Muscle of leg (tissue), 3 donors: ENCODE measurements at regions not wholly inside any gene's neighbourhood (a gene's known extent, or its start where the extent isn't known, plus 50 kb on each side); places are given as distances from the start of the nearest gene placed in this dataset.

Experiments
- DNase-seq: peaks from one replicate; pipeline ENCODE4 v3.0.0; 2013
- H3K27ac ChIP-seq: one replicate; pipeline ENCODE4 v1.5.1; 2013; ENCODE audit warnings: mild to moderate bottlenecking, low read length, control low read depth
- H3K27me3 ChIP-seq: one replicate; pipeline ENCODE4 v1.6.1; 2013; ENCODE audit warnings: low read length; ENCODE audit not compliant: control insufficient read depth, insufficient read depth
- H3K36me3 ChIP-seq: one replicate; pipeline ENCODE4 v1.6.1; 2013; ENCODE audit warnings: low read length; ENCODE audit not compliant: control insufficient read depth, insufficient read depth
- H3K4me1 ChIP-seq: one replicate; pipeline ENCODE4 v1.6.1; 2013; ENCODE audit warnings: low read length; ENCODE audit not compliant: control insufficient read depth, insufficient read depth
- H3K4me3 ChIP-seq: one replicate; pipeline ENCODE4 v1.5.1; 2013; ENCODE audit warnings: low read length, control low read depth
- H3K9me3 ChIP-seq: replicated peaks from 2 replicates; pipeline ENCODE4 v1.6.1; 2013; ENCODE audit warnings: low read depth, low read length; ENCODE audit not compliant: control insufficient read depth
- WGBS: methylation state at CpG from one replicate; pipeline ENCODE4 v1.1.5; 2013; ENCODE audit warnings: missing lambda C conversion rate; ENCODE audit not compliant: insufficient coverage; 5-methylcytosine and 5-hydroxymethylcytosine counted together

DNA sequence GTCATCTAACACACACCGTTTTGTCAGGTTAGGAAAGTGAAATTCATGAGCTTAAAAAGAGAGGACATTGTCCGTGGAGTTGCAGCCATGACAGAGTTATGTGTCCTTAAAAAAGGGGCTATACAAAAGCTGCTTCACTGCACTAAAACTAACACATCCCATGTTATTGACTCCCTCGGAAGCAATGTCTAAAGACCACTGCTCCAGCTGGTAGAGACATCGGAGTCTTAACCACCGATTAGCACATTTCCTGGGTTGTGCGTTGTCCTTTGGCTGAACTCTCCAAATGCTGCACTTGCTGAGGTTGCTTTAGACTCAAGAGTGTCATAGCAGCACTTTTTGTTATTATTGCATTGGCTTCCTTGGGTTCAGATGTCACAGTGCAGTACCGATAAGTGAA lies 128.3 kb upstream of the C9orf72 start:
- 4% methylated on average over 4 of the region's 7 CpGs for WGBS
- Histone ChIP-seq H3K27me3 (no peaks in the 10 kb centered on the region), H3K9me3 (no peaks in the 10 kb centered on the region), H3K4me1 (peaks cover 11% of the 10 kb centered on the region), H3K4me3 (no peak overlapping the region), H3K36me3 (no peaks in the 10 kb centered on the region), H3K27ac (peak overlapping the region; percentile 74)
- peak; percentile 95 for DNase-seq

- no CpG with 5 or more reads among the region's 2 CpGs for WGBS
- H3K9me3 ChIP-seq: no peaks in the 10 kb centered on the region
- DNase-seq: no peak
- no peaks in the 10 kb centered on the region for H3K36me3 ChIP-seq
- no peaks in the 10 kb centered on the region for H3K27me3 ChIP-seq
- H3K4me3 ChIP-seq: no peak overlapping the region
- H3K27ac ChIP-seq: no peak overlapping the region
- peaks cover 11% of the 10 kb centered on the region for H3K4me1 ChIP-seq
Observed at GRCh38 chr9:27703216-27703980, 130.1 kb upstream of the C9orf72 start.

DNA sequence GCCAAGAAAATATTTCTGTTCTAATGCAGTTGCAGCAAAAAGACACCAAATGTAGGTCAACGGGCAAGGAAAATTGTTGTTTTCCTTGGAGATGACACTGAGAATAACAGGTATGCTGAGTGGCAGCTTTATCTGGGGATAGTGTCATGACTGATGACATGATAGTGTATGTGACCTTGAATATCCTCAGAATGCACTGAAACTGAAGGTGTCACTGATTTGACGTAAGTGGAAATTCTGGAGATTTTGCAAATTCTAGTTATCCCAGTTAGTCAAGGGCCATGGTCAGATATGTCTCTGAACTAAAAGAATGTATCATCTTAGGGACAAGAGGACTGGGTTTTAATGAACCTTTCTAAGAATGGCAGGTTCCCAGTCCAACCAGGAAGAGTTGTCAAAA lies 138.0 kb upstream of the C9orf72 start:
- Histone ChIP-seq H3K4me3 (no peak overlapping the region), H3K9me3 (no peaks in the 10 kb centered on the region), H3K4me1 (no peaks in the 10 kb centered on the region), H3K27ac (no peak overlapping the region), H3K27me3 (no peaks in the 10 kb centered on the region), H3K36me3 (no peaks in the 10 kb centered on the region)
- DNase-seq: no peak
- 95% methylated on average over 2 of the region's 2 CpGs for WGBS

DNA sequence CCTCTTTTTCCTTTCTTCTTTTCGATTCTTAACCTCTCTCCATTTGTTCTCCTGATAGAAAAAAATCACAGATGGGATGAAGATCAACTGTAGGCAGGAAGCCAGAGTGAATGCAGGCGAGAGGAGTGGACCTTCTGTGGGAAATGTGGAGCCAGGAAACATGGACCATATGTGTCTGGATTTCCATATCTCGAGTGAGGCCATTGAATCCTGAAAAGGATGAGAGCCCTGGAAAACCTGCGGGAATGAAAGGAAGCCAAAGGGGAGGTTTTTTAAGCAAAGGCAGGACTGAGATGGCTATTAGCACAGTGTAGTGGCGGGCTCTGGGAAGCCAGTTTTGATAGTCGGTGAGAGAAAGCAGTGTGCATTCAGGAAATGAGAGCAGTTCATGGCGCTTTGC lies 139.5 kb upstream of the C9orf72 start:
- no peaks in the 10 kb centered on the region for H3K27me3 ChIP-seq
- DNase-seq: no peak
- WGBS: 52% methylated on average over 6 of the region's 7 CpGs
- no peaks in the 10 kb centered on the region for H3K4me1 ChIP-seq
- no peak overlapping the region for H3K27ac ChIP-seq
- H3K4me3 ChIP-seq: no peak overlapping the region
- no peaks in the 10 kb centered on the region for H3K9me3 ChIP-seq
- H3K36me3 ChIP-seq: no peaks in the 10 kb centered on the region

DNA sequence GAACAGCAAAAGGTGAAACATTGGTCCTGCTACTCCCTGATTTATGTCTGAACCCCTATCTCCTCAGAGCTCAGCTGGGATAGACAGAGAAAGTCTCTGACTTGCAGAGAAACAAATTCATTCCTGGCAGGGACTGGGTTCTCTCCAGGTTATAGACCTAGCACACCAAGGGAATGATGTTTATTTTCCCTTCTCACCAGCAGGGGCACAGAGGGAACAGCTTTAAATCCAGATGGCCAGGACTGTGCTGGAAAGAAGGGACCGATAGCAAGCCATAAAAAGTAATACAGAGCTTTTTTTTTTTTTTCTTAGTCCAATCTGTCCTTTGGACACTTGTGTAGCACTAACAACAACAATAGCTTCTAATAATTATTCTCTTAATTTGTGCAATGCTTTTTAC lies 141.1 kb upstream of the C9orf72 start:
- Histone ChIP-seq H3K4me3 (no peak overlapping the region), H3K27ac (no peak overlapping the region), H3K4me1 (no peaks in the 10 kb centered on the region), H3K36me3 (no peaks in the 10 kb centered on the region), H3K9me3 (no peaks in the 10 kb centered on the region), H3K27me3 (no peaks in the 10 kb centered on the region)
- no CpG with 5 or more reads among the region's 1 CpG for WGBS
- DNase-seq: no peak

GRCh38 chr9:27715651-27716050 lies 142.4 kb upstream of the C9orf72 start:
- no peak overlapping the region for H3K27ac ChIP-seq

GRCh38 chr9:27717991-27718390 lies 144.7 kb upstream of the C9orf72 start:
- H3K36me3 ChIP-seq: no peaks in the 10 kb centered on the region
- no peaks in the 10 kb centered on the region for H3K4me1 ChIP-seq
- DNase-seq: no peak
- H3K9me3 ChIP-seq: no peaks in the 10 kb centered on the region
- H3K4me3 ChIP-seq: no peak overlapping the region
- WGBS: 50% methylated on average over 2 of the region's 2 CpGs
- no peak overlapping the region for H3K27ac ChIP-seq
- no peaks in the 10 kb centered on the region for H3K27me3 ChIP-seq

More at GRCh38 chr9:27715651-27716050, 142.4 kb upstream of the C9orf72 start:
- Histone ChIP-seq H3K9me3 (no peaks in the 10 kb centered on the region), H3K4me3 (no peak overlapping the region), H3K36me3 (no peaks in the 10 kb centered on the region), H3K4me1 (no peaks in the 10 kb centered on the region), H3K27me3 (no peaks in the 10 kb centered on the region)
- WGBS: 71% methylated on average over 1 of the region's 2 CpGs
- no peak for DNase-seq

GRCh38 chr9:27719711-27720110 lies 146.4 kb upstream of the C9orf72 start:
- Histone ChIP-seq H3K4me3 (no peak overlapping the region), H3K27ac (no peak overlapping the region), H3K27me3 (no peaks in the 10 kb centered on the region), H3K36me3 (no peaks in the 10 kb centered on the region), H3K4me1 (no peaks in the 10 kb centered on the region), H3K9me3 (no peaks in the 10 kb centered on the region)
- no CpG with 5 or more reads among the region's 2 CpGs for WGBS
- DNase-seq: no peak

- Histone ChIP-seq H3K36me3 (no peaks in the 10 kb centered on the region), H3K27me3 (no peaks in the 10 kb centered on the region), H3K4me1 (no peaks in the 10 kb centered on the region), H3K9me3 (no peaks in the 10 kb centered on the region), H3K27ac (no peak overlapping the region), H3K4me3 (no peak overlapping the region)
- no peak for DNase-seq
Observed at GRCh38 chr9:27722866-27723265, 149.6 kb upstream of the C9orf72 start.

DNA sequence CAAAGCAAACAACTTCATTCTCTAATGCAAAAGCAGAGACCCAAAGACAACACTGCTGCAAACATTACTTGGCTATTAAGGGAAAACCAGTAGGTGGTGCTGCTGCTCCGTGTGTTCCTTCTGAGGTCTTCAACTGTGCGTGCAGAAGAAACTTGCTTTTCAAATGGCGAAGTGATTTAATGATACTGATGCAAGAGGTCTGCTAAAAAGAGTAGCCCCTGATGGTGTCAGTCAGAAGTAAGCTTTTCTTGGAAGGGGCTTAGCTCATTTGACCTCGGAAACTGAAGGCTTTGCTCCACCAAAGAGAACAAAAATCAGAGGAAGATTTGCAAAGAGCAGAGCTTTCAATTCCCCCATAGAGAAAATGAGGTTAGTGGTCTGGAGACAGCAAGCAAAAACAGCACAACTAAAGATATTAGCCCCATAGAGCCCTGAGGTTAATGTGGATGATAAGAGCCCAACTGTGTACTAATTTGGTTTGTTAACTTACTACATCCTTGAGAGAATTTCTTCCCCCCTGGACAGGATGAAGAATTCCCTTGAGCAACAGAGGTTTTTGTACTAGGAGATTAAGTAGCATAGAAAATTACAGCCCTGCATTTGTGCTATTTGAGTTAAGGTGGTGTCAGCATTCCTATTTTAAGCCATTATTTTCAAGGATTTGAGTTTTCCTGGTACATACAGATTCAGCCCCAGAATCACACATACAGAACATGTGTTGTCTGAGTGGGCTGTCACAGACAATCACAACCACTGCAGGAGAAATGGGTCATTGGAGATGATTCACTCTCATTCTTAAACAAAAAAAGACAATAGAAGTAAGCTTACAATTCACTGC lies 153.2 kb upstream of the C9orf72 start:
- DNase-seq: peak; percentile 91
- H3K27ac ChIP-seq: no peak overlapping the region
- H3K27me3 ChIP-seq: no peaks in the 10 kb centered on the region
- no peak overlapping the region for H3K4me3 ChIP-seq
- WGBS: 5% methylated on average over 3 of the region's 4 CpGs
- H3K36me3 ChIP-seq: no peaks in the 10 kb centered on the region
- H3K4me1 ChIP-seq: no peaks in the 10 kb centered on the region
- H3K9me3 ChIP-seq: no peaks in the 10 kb centered on the region
